IMR-90 (cell line): ENCODE measurements at regions not wholly inside any gene's neighbourhood (a gene's known extent, or its start where the extent isn't known, plus 50 kb on each side); places are given as distances from the start of the nearest gene placed in this dataset.

Experiments used
- ATAC-seq: fragments of 200-7000 bp; cut with Tn5 transposase; 2 replicates; pipeline ENCODE4 v1.9.1; 2020; ENCODE audit warnings: low read depth, mild to moderate bottlenecking, moderate library complexity
- BruUV-seq: library from RNA; stranded (reverse); fragments of 400-500 nt; replicated peaks from 2 replicates; lab custom pipeline; 2021; lab: Mats Ljungman, UMichigan
- CTCF ChIA-PET: fragments of 300-600 bp; formaldehyde crosslinking; extraction: SDS; loops from one replicate; lab custom pipeline; 2021; ENCODE audit warnings: antibody characterized with exemption; lab: Yijun Ruan, JAX
- POLR2A ChIA-PET: fragments of 300-600 bp; sonication (Branson Sonifier 250); formaldehyde crosslinking; loops from one replicate; lab custom pipeline; 2022; ENCODE audit warnings: antibody characterized with exemption; ENCODE audit not compliant: unreplicated experiment; lab: Charles Lee
- DNase-seq: peaks from one replicate; pipeline ENCODE4 v3.0.0; 2013
- H2AFZ ChIP-seq: replicated peaks from 2 replicates; pipeline ENCODE3; 2013; ENCODE audit warnings: low read length, mild to moderate bottlenecking; ENCODE audit not compliant: poor library complexity
- H2AK5ac ChIP-seq: 2 replicates; pipeline ENCODE4 v1.6.1; 2013; ENCODE audit warnings: low read depth, low read length, inconsistent platforms
- H2AK9ac ChIP-seq: replicated peaks from 2 replicates; pipeline ENCODE3; 2013; ENCODE audit warnings: mild to moderate bottlenecking, low read depth, low read length, moderate library complexity; ENCODE audit not compliant: poor library complexity
- H2BK120ac ChIP-seq: 2 replicates; pipeline ENCODE4 v1.6.1; 2013; ENCODE audit warnings: low read depth, low read length, inconsistent platforms
- H2BK15ac ChIP-seq: 3 replicates; pipeline ENCODE4 v1.6.1; 2013; ENCODE audit warnings: low read depth, low read length, inconsistent platforms
- H2BK20ac ChIP-seq: 2 replicates; pipeline ENCODE4 v1.6.1; 2013; ENCODE audit warnings: low read depth, mild to moderate bottlenecking, inconsistent platforms, low read length, moderate library complexity
- H2BK5ac ChIP-seq: 2 replicates; pipeline ENCODE4 v1.6.1; 2013; ENCODE audit warnings: mild to moderate bottlenecking, low read depth, low read length, inconsistent platforms; ENCODE audit not compliant: poor library complexity, severe bottlenecking
- H3K14ac ChIP-seq: replicated peaks from 2 replicates; pipeline ENCODE4 v1.6.1; 2013; ENCODE audit warnings: low read depth, low read length, inconsistent platforms
- H3K18ac ChIP-seq: 2 replicates; pipeline ENCODE4 v1.6.1; 2013; ENCODE audit warnings: low read depth, low read length, control low read depth
- H3K23ac ChIP-seq: 2 replicates; pipeline ENCODE4 v1.6.1; 2013; ENCODE audit warnings: low read depth, low read length, inconsistent platforms
- H3K27ac ChIP-seq: 2 replicates; pipeline ENCODE4 v1.5.1; 2013; ENCODE audit warnings: mild to moderate bottlenecking, control low read depth, low read length; ENCODE audit not compliant: insufficient read depth
- H3K27me3 ChIP-seq: 2 replicates; pipeline ENCODE4 v1.6.1; 2013; ENCODE audit warnings: low read length; ENCODE audit not compliant: control insufficient read depth, insufficient read depth
- H3K36me3 ChIP-seq: 2 replicates; pipeline ENCODE4 v1.6.1; 2013; ENCODE audit warnings: low read length, mixed read lengths; ENCODE audit not compliant: control insufficient read depth, insufficient read depth
- H3K4ac ChIP-seq: 2 replicates; pipeline ENCODE4 v1.6.1; 2013; ENCODE audit warnings: low read depth, low read length, inconsistent platforms
- H3K4me1 ChIP-seq: 2 replicates; pipeline ENCODE4 v1.6.1; 2013; ENCODE audit warnings: low read length, mixed read lengths; ENCODE audit not compliant: control insufficient read depth, insufficient read depth
- H3K4me2 ChIP-seq: 2 replicates; pipeline ENCODE4 v1.6.1; 2013; ENCODE audit warnings: low read depth, mild to moderate bottlenecking, control low read depth, low read length, moderate library complexity
- H3K4me3 ChIP-seq: 2 replicates; pipeline ENCODE4 v1.5.1; 2013; ENCODE audit warnings: low read depth, mild to moderate bottlenecking, control low read depth, low read length, moderate library complexity; ENCODE audit not compliant: insufficient read depth
- H3K56ac ChIP-seq: 2 replicates; pipeline ENCODE4 v1.6.1; 2013; ENCODE audit warnings: low read length, inconsistent platforms; ENCODE audit not compliant: insufficient read depth; ENCODE audit errors: extremely low read depth
- H3K79me1 ChIP-seq, 2 experiments: 2 replicates each; pipeline ENCODE4 v1.6.1; 2013; ENCODE audit warnings: low read length in 2 of 2, inconsistent platforms in 1 of 2, low read depth in 1 of 2
- H3K9ac ChIP-seq: 2 replicates; pipeline ENCODE4 v1.6.1; 2013; ENCODE audit warnings: low read depth, low read length, control low read depth
- H3K9me1 ChIP-seq: 2 replicates; pipeline ENCODE4 v1.6.1; 2013; ENCODE audit warnings: low read length, inconsistent platforms; ENCODE audit not compliant: insufficient read depth
- H3K9me3 ChIP-seq: 2 replicates; pipeline ENCODE4 v1.6.1; 2013; ENCODE audit warnings: low read length; ENCODE audit not compliant: control insufficient read depth, insufficient read depth
- H4K20me1 ChIP-seq: 2 replicates; pipeline ENCODE4 v1.6.1; 2013; ENCODE audit warnings: low read length, inconsistent platforms; ENCODE audit not compliant: insufficient read depth
- H4K5ac ChIP-seq: 2 replicates; pipeline ENCODE4 v1.6.1; 2013; ENCODE audit warnings: mild to moderate bottlenecking, low read depth, low read length, control low read depth
- H4K8ac ChIP-seq, 2 experiments: 2 replicates each; pipeline ENCODE4 v1.6.1; 2013; ENCODE audit warnings: low read depth in 2 of 2, low read length in 2 of 2, control low read depth in 1 of 2, inconsistent platforms in 1 of 2
- H4K91ac ChIP-seq: 2 replicates; pipeline ENCODE4 v1.6.1; 2013; ENCODE audit warnings: low read depth, low read length, inconsistent platforms; ENCODE audit not compliant: insufficient read depth
- CEBPB ChIP-seq: IDR thresholded peaks from 2 replicates; pipeline ENCODE4 v1.6.1; 2012; ENCODE audit warnings: low read depth, low read length, improper control_type of control experiment
- FOS ChIP-seq: fragments of 150-350 bp; IDR thresholded peaks from 2 replicates; pipeline ENCODE4 v1.6.1; 2016; ENCODE audit warnings: low read depth, low read length
- MAFK ChIP-seq: IDR thresholded peaks from 2 replicates; pipeline ENCODE4 v1.6.1; 2012; ENCODE audit warnings: low read depth, low read length, improper control_type of control experiment
- MAZ ChIP-seq: IDR thresholded peaks from 2 replicates; pipeline ENCODE4 v1.6.1; 2012; ENCODE audit warnings: low read depth, mild to moderate bottlenecking, low read length, improper control_type of control experiment, moderate library complexity, borderline replicate concordance
- RAD21 ChIP-seq: IDR thresholded peaks from 2 replicates; pipeline ENCODE4 v1.6.1; 2012; ENCODE audit warnings: low read length, improper control_type of control experiment
- RCOR1 ChIP-seq: IDR thresholded peaks from 2 replicates; pipeline ENCODE4 v1.6.1; 2012; ENCODE audit warnings: mild to moderate bottlenecking, low read length, improper control_type of control experiment; ENCODE audit not compliant: insufficient replicate concordance
- USF2 ChIP-seq: fragments of 150-350 bp; IDR thresholded peaks from 2 replicates; pipeline ENCODE4 v1.6.1; 2017; ENCODE audit warnings: mild to moderate bottlenecking, antibody characterized with exemption, low read length, low read depth
- WGBS, 2 experiments: methylation state at CpG; one replicate each; pipeline versions ENCODE4 v1.1.5 to v1.1.7; 2013; ENCODE audit warnings: missing lambda C conversion rate in 2 of 2; ENCODE audit not compliant: insufficient read length in 1 of 2; ENCODE audit errors: extremely low coverage in 2 of 2; 5-methylcytosine and 5-hydroxymethylcytosine counted together
- dilution Hi-C: fragments of 300-500 bp; cut with HindIII; formaldehyde crosslinking; loops from one replicate; pipeline ENCODE4 v1.14.3; 2018; ENCODE audit warnings: low sequenced_read_pairs; ENCODE audit not compliant: unreplicated experiment
- in situ Hi-C: fragments of 300-500 bp; cut with MboI; formaldehyde crosslinking; loops from 3 replicates; pipeline ENCODE4 v1.14.3; 2019; ENCODE audit warnings: low sequenced_read_pairs, inconsistent platforms, mixed read lengths
- intact Hi-C: fragments of 100-400 bp; cut with micrococcal nuclease; formaldehyde crosslinking; loops from 2 replicates; pipeline ENCODE4 v1.10.0; 2022

GRCh38 chr4:148810461-148810860 is 368.2 kb upstream of the NR3C2 start:
- Histone ChIP-seq H3K9me3 (peaks cover 3% of the 10 kb centered on the region; the same call in 1 of the 2 replicates), H2BK120ac (no peak overlapping the region), H2BK20ac (no peak overlapping the region), H2BK15ac (no peak overlapping the region), H3K23ac (no peak overlapping the region), H3K14ac (no peak overlapping the region), H3K9me1 (no peaks in the 10 kb centered on the region), H2BK5ac (no peak overlapping the region), H3K18ac (no peak overlapping the region), H3K27me3 (no peaks in the 10 kb centered on the region), H2AK9ac (no peak overlapping the region), H3K79me1 (no peaks in the 10 kb centered on the region), H3K27ac (no peak overlapping the region), H4K91ac (no peak overlapping the region), H2AFZ (no peak overlapping the region), H2AK5ac (no peak overlapping the region), H4K20me1 (no peaks in the 10 kb centered on the region), H4K5ac (no peak overlapping the region), H3K4me1 (no peaks in the 10 kb centered on the region), H3K9ac (no peak overlapping the region), H3K4me3 (no peak overlapping the region), H3K36me3 (no peaks in the 10 kb centered on the region), H3K4me2 (no peak overlapping the region), H3K4ac (no peak overlapping the region), H3K56ac (no peak overlapping the region), H4K8ac (no peak overlapping the region)
- TF ChIP-seq MAFK (no peak), CEBPB (no peak), FOS (no peak), RCOR1 (no peak), MAZ (no peak), RAD21 (no peak), USF2 (no peak)
- ChIA-PET POLR2A (no interaction called here), CTCF (no interaction called here)
- dilution Hi-C loops (no loop called here), in situ Hi-C loops (no loop called here), intact Hi-C loops (no loop called here)
- ATAC-seq (no peak), DNase-seq (no peak)
- BruUV-seq = no TSS peak
- WGBS, 2 experiments = no CpG with 5 or more reads among the region's 2 CpGs
